Fibroblast of lung (primary cell): ENCODE measurements at regions not wholly inside any gene's neighbourhood (a gene's known extent, or its start where the extent isn't known, plus 50 kb on each side); places are given as distances from the start of the nearest gene placed in this dataset.

Experiments
- DNase-seq, 2 donors: peaks; one replicate each; pipeline versions ENCODE4 v3.0.0 to v3.0.0-alpha.2; 2010; ENCODE audit warnings: low read depth in 2 of 2
- H2AFZ ChIP-seq: 2 replicates; pipeline ENCODE4 v1.5.1; 2012; ENCODE audit warnings: low read length, control low read depth, inconsistent platforms
- H3K27ac ChIP-seq: 2 replicates; pipeline ENCODE4 v1.5.1; 2011; ENCODE audit warnings: low read length, control low read depth; ENCODE audit not compliant: insufficient read depth
- H3K27me3 ChIP-seq: 2 replicates; pipeline ENCODE4 v1.5.1; 2011; ENCODE audit warnings: mild to moderate bottlenecking, low read length; ENCODE audit not compliant: control insufficient read depth, insufficient read depth
- H3K36me3 ChIP-seq: 2 replicates; pipeline ENCODE4 v1.5.1; 2011; ENCODE audit warnings: low read length; ENCODE audit not compliant: control insufficient read depth, insufficient read depth
- H3K4me1 ChIP-seq: 2 replicates; pipeline ENCODE4 v1.5.1; 2011; ENCODE audit warnings: low read length; ENCODE audit not compliant: control insufficient read depth, insufficient read depth; ENCODE audit errors: extremely low read depth
- H3K4me2 ChIP-seq: 2 replicates; pipeline ENCODE4 v1.5.1; 2011; ENCODE audit warnings: low read length, control low read depth; ENCODE audit not compliant: insufficient read depth; ENCODE audit errors: extremely low read depth
- H3K4me3 ChIP-seq, 4 experiments: fragments of 200-600 bp in 1 of 4; sonication (generic) in 1 of 4; replicated peaks in 1 of 4; 2 replicates each; pipeline ENCODE4 v1.5.1; 2011 to 2016; ENCODE audit warnings: low read length in 4 of 4, low read depth in 3 of 4, mild to moderate bottlenecking in 3 of 4, control low read depth in 2 of 4, inconsistent platforms in 1 of 4, mixed read lengths in 1 of 4; ENCODE audit not compliant: insufficient read depth in 1 of 4; ENCODE audit errors: control extremely low read depth in 1 of 4
- H3K79me2 ChIP-seq: 2 replicates; pipeline ENCODE4 v1.5.1; 2012; ENCODE audit warnings: mild to moderate bottlenecking, low read length, inconsistent platforms; ENCODE audit not compliant: control insufficient read depth, insufficient read depth
- H3K9ac ChIP-seq: 2 replicates; pipeline ENCODE4 v1.5.1; 2011; ENCODE audit warnings: mild to moderate bottlenecking, low read length, control low read depth; ENCODE audit not compliant: insufficient read depth
- H3K9me3 ChIP-seq: 2 replicates; pipeline ENCODE4 v1.5.1; 2012; ENCODE audit warnings: low read depth, low read length; ENCODE audit not compliant: control insufficient read depth, insufficient read depth
- H4K20me1 ChIP-seq: 2 replicates; pipeline ENCODE4 v1.5.1; 2011; ENCODE audit warnings: low read length; ENCODE audit not compliant: control insufficient read depth, insufficient read depth; ENCODE audit errors: extremely low read depth
- EZH2 ChIP-seq: IDR thresholded peaks from 2 replicates; pipeline ENCODE4 v1.5.1; 2012; ENCODE audit warnings: low read length, control low read depth, mild to moderate bottlenecking; ENCODE audit errors: missing control alignments
- TF ChIP-seq, protein P1 (sequence below), 2 donors: IDR thresholded peaks in 1 of 2; conservative IDR thresholded peaks in 1 of 2; 1 replicate in 1 of 2; 2 replicates in 1 of 2; pipeline ENCODE4 v1.5.1; 2011 to 2012; ENCODE audit warnings: low read length in 2 of 2, control low read depth in 1 of 2, inconsistent platforms in 1 of 2, low read depth in 1 of 2, mild to moderate bottlenecking in 1 of 2

DNA sequence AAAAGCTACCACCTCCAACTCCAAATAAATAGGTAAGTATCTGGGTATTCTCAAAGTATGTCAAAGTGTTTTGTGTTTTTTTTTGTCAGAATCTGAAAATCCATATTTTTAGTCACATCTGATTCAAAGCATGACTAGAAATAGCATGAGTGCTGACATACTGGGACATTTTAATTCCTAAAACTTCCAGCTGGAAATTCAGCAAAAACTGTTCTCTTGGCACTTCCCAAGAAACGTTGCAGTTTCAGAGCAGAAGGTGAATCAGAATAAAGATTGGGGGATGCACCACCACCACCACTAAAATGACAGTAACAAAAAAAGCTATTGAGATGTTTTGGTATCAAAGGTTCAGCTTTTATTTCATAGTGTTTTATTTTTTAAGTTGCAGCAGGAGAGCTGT is 724.6 kb upstream of the CELF2 start:
- H3K9ac ChIP-seq: no peak overlapping the region
- H3K4me2 ChIP-seq: no peak overlapping the region
- no peaks in the 10 kb centered on the region for H3K4me1 ChIP-seq
- H3K79me2 ChIP-seq: no peaks in the 10 kb centered on the region
- TF ChIP-seq, protein P1, sequence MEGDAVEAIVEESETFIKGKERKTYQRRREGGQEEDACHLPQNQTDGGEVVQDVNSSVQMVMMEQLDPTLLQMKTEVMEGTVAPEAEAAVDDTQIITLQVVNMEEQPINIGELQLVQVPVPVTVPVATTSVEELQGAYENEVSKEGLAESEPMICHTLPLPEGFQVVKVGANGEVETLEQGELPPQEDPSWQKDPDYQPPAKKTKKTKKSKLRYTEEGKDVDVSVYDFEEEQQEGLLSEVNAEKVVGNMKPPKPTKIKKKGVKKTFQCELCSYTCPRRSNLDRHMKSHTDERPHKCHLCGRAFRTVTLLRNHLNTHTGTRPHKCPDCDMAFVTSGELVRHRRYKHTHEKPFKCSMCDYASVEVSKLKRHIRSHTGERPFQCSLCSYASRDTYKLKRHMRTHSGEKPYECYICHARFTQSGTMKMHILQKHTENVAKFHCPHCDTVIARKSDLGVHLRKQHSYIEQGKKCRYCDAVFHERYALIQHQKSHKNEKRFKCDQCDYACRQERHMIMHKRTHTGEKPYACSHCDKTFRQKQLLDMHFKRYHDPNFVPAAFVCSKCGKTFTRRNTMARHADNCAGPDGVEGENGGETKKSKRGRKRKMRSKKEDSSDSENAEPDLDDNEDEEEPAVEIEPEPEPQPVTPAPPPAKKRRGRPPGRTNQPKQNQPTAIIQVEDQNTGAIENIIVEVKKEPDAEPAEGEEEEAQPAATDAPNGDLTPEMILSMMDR (conservative IDR thresholded peaks at IDR 0.05 in 1 of 2, IDR thresholded peaks at IDR 0.05 in 1 of 2; ENCODE audit: low read depth in 1 of 2, low read length in 2 of 2): no peak
- TF ChIP-seq EZH2: no peak
- H3K27me3 ChIP-seq: no peaks in the 10 kb centered on the region
- no peaks in the 10 kb centered on the region for H3K36me3 ChIP-seq
- H3K9me3 ChIP-seq: no peaks in the 10 kb centered on the region
- no peak overlapping the region for H3K4me3 ChIP-seq
- H4K20me1 ChIP-seq: no peaks in the 10 kb centered on the region
- H3K27ac ChIP-seq: no peak overlapping the region
- H2AFZ ChIP-seq: no peak overlapping the region
- DNase-seq: no peak

DNA sequence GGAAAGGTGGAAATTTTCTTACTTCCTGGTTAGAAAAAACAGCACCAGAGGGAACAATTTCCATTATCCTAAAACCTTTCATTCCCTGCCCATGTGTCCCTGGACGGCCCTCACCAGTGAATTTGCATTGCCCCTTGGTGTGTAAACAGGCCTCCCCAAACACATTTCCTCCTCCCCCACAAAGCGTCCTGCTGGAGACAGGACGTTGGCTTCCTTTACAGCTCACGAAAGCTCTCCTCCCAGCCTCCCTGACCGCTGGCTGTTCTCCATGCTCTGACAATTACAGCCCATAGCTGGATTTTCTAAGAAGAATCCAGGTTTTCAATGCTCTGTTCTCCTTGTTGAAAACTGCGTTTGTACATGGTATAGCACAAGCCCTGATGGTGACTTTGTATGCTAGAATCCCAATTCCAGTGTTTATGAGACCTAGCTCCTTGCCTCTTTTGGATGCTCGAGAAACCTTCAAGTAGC is 724.2 kb upstream of the CELF2 start:
- H4K20me1 ChIP-seq: no peaks in the 10 kb centered on the region
- no peak overlapping the region for H2AFZ ChIP-seq
- H3K4me3 ChIP-seq: no peak overlapping the region
- H3K9ac ChIP-seq: no peak overlapping the region
- H3K79me2 ChIP-seq: no peaks in the 10 kb centered on the region
- H3K27me3 ChIP-seq: no peaks in the 10 kb centered on the region
- no peak overlapping the region for H3K4me2 ChIP-seq
- DNase-seq: peak in 1 of 2 donors; percentile 31
- no peak overlapping the region for H3K27ac ChIP-seq
- no peaks in the 10 kb centered on the region for H3K4me1 ChIP-seq
- H3K36me3 ChIP-seq: no peaks in the 10 kb centered on the region
- H3K9me3 ChIP-seq: no peaks in the 10 kb centered on the region
- TF ChIP-seq EZH2: no peak
- TF ChIP-seq, protein P1 (conservative IDR thresholded peaks at IDR 0.05 in 1 of 2, IDR thresholded peaks at IDR 0.05 in 1 of 2; ENCODE audit: low read depth in 1 of 2, low read length in 2 of 2): no peak

DNA sequence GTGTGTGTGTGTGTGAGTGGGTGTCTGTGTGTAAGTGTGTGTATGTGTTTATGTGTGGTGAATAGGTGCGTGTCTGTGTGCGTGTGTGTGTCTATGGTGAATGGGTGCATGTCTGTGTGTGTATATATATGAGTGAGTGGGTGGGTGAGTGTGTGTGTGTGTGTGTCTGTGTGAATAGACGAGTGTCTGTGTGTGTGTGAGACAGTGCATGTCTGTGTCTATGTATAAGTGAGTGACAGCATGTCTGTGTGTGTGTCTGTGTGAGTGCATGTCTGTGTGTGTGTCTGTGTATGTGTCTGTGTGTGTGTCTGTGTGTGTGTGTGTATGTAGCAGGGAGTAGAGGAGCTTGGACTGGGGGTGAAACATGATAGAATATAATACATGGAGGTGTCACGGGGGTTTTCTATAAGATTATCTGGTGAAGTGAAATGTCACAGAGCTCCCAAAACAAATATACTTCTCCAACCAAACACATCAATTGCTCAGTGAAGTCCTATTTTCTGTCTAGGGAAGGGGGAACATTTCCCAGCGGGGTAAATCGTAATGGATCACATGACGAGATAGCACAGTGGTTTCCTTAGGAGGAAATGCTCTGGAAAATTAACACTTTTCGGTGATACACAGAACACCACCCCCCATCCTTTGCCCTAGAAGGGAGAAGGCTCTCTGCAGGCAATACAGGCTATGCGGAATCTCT is 723.3 kb upstream of the CELF2 start:
- no peak for DNase-seq
- H4K20me1 ChIP-seq: no peaks in the 10 kb centered on the region
- H3K79me2 ChIP-seq: no peaks in the 10 kb centered on the region
- H3K4me1 ChIP-seq: no peaks in the 10 kb centered on the region
- no peaks in the 10 kb centered on the region for H3K9me3 ChIP-seq
- no peak overlapping the region for H2AFZ ChIP-seq
- no peak for TF ChIP-seq EZH2
- TF ChIP-seq, protein P1 (conservative IDR thresholded peaks at IDR 0.05 in 1 of 2, IDR thresholded peaks at IDR 0.05 in 1 of 2; ENCODE audit: low read depth in 1 of 2, low read length in 2 of 2): no peak
- H3K27me3 ChIP-seq: no peaks in the 10 kb centered on the region
- no peak overlapping the region for H3K4me3 ChIP-seq
- no peak overlapping the region for H3K4me2 ChIP-seq
- no peaks in the 10 kb centered on the region for H3K36me3 ChIP-seq
- no peak overlapping the region for H3K27ac ChIP-seq
- H3K9ac ChIP-seq: no peak overlapping the region
